GM18507 (cell line): ENCODE measurements at regions not wholly inside any gene's neighbourhood (a gene's known extent, or its start where the extent isn't known, plus 50 kb on each side); places are given as distances from the start of the nearest gene placed in this dataset.

Experiments
- DNase-seq: peaks from one replicate; pipeline ENCODE4 v3.0.0; 2011; ENCODE audit warnings: low read depth; ENCODE audit not compliant: insufficient read length; ENCODE audit errors: extremely low spot score
- FAIRE-seq: peaks from 2 replicates; lab custom pipeline; 2011; peaks lifted over from hg19 to GRCh38; lab: Jason Lieb, UNC

DNA sequence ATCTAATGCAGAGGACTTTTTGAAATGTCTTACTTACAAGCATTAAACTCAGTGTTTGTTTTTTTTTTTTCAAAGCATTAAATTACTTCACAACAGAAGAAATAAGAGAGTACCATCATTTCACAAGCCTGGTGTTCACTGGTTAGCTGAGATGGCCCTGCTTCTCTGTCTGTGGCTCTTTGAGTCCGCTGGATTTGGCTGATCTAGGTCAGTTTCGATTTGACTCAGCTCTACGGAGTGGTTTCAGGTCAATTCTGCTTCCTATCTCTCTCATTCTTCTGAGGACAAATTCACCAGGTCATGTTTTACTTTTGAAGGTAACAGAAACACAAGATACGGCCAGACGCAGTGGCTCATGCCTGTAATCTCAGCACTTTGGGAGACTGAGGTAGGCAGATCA lies 1066.1 kb downstream of the FLRT2 start:
- DNase-seq (no peak), FAIRE-seq (no peak)

GRCh38 chr14:86575141-86575540 lies 1045.2 kb downstream of the FLRT2 start:
- DNase-seq (no peak), FAIRE-seq (no peak)

DNA sequence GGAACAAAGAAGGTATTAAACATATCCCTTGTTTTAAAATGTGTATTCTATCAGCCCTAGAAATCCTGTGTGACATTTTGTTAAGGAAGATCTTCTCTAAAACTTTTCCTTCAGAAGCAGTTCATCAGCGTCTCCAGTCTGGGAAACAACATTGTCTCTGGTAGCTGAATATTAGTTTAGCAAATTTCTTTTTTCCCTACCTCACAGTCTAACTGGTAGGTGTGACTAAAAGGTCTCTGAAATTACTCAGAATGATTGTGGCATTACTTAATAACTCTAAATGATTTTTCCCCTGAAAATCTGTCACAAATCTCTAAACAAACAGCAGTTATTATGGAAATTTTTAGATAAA lies 1044.8 kb downstream of the FLRT2 start:
- no peak for DNase-seq

DNA sequence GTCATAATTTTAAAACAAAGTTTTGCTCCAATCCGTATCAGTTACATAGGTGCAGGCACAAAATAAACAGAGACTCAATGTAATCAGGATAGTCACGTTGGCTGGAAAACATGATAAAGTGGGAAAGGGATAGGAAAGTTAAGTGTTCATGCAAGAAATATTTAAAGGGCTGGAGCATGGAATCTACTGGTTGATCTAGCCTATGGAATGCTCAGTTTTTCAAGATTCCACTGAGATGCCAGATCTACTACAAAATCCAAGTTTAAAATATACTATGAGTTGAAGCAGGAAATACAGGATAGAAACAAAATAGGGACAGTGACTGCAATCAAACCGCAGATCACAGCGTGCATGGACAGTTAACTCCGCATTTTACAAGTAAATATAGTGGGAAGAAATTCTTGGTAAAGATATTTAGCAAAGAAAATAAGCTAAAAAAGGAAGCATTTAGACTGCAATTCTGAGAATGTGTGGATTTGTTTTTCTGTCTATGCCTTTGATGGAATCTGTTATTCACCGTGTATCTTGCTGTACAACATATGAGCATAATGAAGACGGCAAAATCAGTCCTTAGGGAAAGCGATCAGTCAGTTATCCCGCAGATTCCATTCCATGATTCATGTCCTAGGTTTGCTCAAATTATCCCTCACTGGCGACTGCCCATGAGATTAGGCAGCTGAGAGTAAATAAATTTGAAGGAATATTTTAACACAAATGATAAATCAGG lies 1044.3 kb downstream of the FLRT2 start:
- no peak for FAIRE-seq

More for the DNA sequence above, 1044.8 kb downstream of the FLRT2 start:
- no peak for FAIRE-seq

GRCh38 chr14:86570371-86570770 lies 1040.4 kb downstream of the FLRT2 start:
- DNase-seq = no peak
- no peak for FAIRE-seq

More for the DNA sequence above, 1044.3 kb downstream of the FLRT2 start:
- no peak for DNase-seq

DNA sequence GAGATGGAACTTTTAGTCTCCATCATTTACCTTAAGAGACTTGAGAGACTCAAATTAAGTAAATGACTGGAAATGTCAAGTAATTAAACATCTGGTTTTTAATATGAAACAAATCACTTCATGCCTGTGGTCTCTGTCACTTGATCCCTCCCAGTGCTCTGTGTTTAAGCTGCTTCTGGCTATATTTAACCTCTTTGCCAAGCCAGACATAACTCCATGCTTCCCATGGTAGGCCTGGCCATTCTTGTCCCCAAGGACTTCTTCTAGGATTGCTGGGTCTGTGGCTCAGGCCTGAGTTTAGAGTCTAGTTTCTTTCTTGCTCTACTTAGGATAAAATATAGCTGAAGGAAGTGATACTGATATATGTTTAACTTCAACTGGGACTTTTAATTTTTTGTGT lies 1013.6 kb downstream of the FLRT2 start:
- FAIRE-seq = no peak
- DNase-seq = no peak

- FAIRE-seq (no peak), DNase-seq (no peak)
Measured at GRCh38 chr14:86541972-86542371, 1012.0 kb downstream of the FLRT2 start.

DNA sequence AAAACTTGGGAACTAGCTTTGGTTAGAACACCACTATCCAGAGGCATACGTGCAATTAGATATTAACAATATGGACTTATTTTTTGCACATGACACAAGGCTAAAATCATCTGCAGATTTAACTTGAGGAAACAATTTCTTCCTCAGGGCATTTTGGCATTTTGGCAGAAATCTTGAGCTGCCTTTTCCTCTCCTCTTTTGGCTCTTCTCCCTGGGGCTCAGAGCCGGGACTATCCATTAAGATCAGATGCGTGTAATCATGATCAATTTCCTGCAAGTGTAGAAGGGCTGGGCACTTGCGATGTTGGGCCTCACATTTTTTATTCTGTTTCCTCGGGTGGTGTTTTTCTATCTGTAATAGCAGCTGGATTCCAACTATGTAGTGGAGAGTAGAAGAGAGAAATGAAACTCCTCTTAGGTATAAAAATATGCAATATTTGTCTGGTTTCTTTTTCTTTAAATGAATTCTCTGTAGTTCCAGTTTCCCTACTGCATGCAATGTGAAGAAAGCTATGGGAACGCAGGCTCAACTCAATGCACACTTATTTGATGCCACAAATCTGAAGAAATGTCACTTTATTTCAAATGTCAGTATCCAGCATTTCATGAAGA lies 1010.8 kb downstream of the FLRT2 start:
- FAIRE-seq = no peak
- no peak for DNase-seq

DNA sequence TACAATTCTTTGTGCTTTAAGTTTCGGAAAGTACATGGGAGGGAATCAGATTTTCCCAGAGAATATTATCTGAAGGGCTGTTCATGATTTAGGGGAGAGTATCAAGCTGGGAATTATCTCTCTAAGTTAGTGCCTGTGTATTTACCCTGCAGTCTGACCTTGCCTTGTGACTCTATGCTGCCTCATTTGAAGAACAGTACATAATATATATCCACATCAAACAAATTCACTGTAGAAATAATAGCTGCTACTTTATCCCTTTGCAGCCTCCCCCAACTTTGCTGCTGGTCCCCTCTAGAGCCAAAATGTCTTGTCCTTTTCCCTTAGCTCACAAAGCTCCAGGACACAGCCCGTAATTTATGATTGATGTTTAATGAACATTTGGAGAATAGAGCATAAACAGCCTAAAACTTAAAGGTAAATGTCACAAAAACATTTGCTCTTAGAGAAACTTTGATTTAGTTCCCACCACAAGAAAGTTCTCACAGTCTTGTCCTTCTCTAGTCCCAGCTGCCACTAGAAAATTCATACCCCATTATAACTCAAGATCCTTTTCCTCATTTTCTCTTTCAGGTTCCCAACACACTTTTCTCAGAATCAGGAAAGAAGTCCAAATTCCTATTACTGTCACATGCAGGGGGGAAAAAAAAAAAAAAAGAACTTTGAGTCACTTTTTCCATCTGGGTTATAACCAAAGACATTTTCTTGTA lies 1009.6 kb downstream of the FLRT2 start:
- FAIRE-seq (no peak), DNase-seq (no peak)

DNA sequence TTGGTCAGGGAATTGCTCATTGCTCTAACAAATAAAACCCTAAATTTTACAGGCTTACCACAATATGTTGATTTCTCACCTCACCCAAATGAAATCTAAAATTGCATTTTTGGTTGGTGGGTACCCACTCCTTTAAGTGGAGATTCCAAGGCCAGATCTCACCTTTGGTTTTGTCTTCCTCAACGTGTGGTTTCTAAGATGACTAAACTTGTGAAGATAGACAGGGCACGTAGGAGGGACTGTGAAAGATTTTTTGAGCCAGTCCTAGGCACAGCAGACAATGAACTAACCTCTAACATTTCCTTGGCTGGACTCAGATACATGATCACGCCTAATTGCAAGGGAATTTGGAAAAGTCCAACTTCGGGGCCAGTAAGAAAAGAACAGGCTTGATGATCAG lies 1003.9 kb downstream of the FLRT2 start:
- DNase-seq (no peak), FAIRE-seq (no peak)

DNA sequence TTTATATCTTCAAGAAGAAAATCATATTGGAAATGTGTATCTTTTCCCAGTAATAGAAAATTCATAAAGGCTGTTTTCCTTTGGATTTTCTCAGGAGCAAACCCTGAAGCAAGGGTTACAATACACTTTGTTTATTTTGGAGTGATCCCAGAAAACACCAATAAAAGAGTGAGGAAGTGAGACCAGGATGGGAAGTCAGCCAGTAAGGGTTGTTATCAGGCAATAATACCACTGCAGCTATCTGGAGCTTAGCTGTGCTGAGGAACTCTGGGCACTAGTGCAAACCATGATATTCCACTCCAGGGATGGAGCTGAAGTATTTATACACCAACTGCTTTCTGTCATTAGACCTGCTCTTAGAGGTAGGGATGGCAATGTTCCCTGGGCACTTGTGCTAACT lies 1002.3 kb downstream of the FLRT2 start:
- FAIRE-seq = no peak
- no peak for DNase-seq

GRCh38 chr14:86530457-86530856 lies 1000.5 kb downstream of the FLRT2 start:
- FAIRE-seq (no peak), DNase-seq (no peak)

DNA sequence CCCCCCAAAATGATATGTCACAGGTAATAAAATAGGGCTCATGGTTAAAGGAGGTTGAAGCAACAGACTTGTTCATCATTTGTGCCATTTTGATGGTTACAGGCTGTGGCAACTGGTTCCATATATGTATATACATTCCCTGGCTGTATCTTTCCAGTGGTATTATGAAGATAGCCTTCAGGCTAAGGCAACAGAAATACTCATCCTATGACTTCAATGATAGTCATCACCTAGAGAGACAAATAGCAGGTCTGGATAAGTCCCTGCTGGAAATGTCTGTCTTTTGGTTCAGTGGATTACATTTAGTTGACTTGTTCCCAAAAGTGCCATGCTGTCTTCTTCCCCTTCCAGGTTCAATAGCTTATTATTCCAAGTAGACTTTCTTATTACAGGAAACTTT lies 997.4 kb downstream of the FLRT2 start:
- FAIRE-seq (no peak), DNase-seq (no peak)

- FAIRE-seq (no peak), DNase-seq (no peak)
Measured at GRCh38 chr14:86525673-86526072, 995.7 kb downstream of the FLRT2 start.

GRCh38 chr14:86521843-86522242 lies 991.9 kb downstream of the FLRT2 start:
- FAIRE-seq (no peak), DNase-seq (no peak)

GRCh38 chr14:86521031-86521730 lies 991.2 kb downstream of the FLRT2 start:
- no peak for FAIRE-seq
- DNase-seq = no peak

- DNase-seq (no peak), FAIRE-seq (no peak)
Measured at GRCh38 chr14:86518298-86518697, 988.4 kb downstream of the FLRT2 start.

GRCh38 chr14:86515195-86515594 lies 985.3 kb downstream of the FLRT2 start:
- no peak for FAIRE-seq
- no peak for DNase-seq

- FAIRE-seq (no peak), DNase-seq (no peak)
Measured at GRCh38 chr14:86513564-86513963, 983.6 kb downstream of the FLRT2 start.

GRCh38 chr14:86513056-86513455 lies 983.1 kb downstream of the FLRT2 start:
- FAIRE-seq = no peak

More at GRCh38 chr14:86513056-86513455, 983.1 kb downstream of the FLRT2 start:
- DNase-seq = no peak
